ENCODE measurements at regions not wholly inside any gene's neighbourhood (a gene's known extent, or its start where the extent isn't known, plus 50 kb on each side); places are given as distances from the start of the nearest gene placed in this dataset.
"Not testable (repeated sequence)": the region's sequence is repeated elsewhere in the genome, so short reads cannot be mapped to it uniquely, and the experiment has no call there.

- Mint-ChIP-seq H3K4me1 (ENCODE audit: low read depth in 2 of 2) (no peaks in the 10 kb centered on the region), H3K27ac (no peak overlapping the region), H3K9me3 (no peaks in the 10 kb centered on the region), H3K4me3 (no peak overlapping the region), H3K36me3 (ENCODE audit: insufficient read depth) (no peaks in the 10 kb centered on the region), H3K27me3 (peaks cover 25 to 30% of the 10 kb centered on the region in 2 donors)
- no peak for ATAC-seq (replicated peaks)
- DNase-seq = no peak
Observed at GRCh38 chr7:24141874-24142509, 142.0 kb upstream of the NPY start.

- Mint-ChIP-seq H3K27ac (no peak overlapping the region), H3K36me3 (ENCODE audit: insufficient read depth) (no peaks in the 10 kb centered on the region), H3K9me3 (no peaks in the 10 kb centered on the region), H3K4me1 (ENCODE audit: low read depth in 2 of 2) (no peaks in the 10 kb centered on the region), H3K4me3 (no peak overlapping the region), H3K27me3 (peaks cover 20 to 30% of the 10 kb centered on the region in 2 donors)
- DNase-seq (no peak), ATAC-seq (replicated peaks) (no peak)
Observed at GRCh38 chr7:24143547-24143946, 140.4 kb upstream of the NPY start.

- Mint-ChIP-seq H3K4me1 (ENCODE audit: low read depth in 2 of 2) (no peaks in the 10 kb centered on the region), H3K4me3 (no peak overlapping the region), H3K27ac (no peak overlapping the region), H3K27me3 (peaks cover 37 to 48% of the 10 kb centered on the region in 2 donors), H3K36me3 (ENCODE audit: insufficient read depth) (no peaks in the 10 kb centered on the region), H3K9me3 (peaks cover 2 to 9% of the 10 kb centered on the region in 2 donors)
- no peak for ATAC-seq (replicated peaks)
- DNase-seq = no peak
Observed at GRCh38 chr7:24151944-24152343, 132.0 kb upstream of the NPY start.

- H3K27ac Mint-ChIP-seq = no peak overlapping the region
- no peaks in the 10 kb centered on the region for H3K4me1 Mint-ChIP-seq (ENCODE audit: low read depth in 2 of 2)
- DNase-seq (no peak), ATAC-seq (replicated peaks) (no peak)
- peaks cover 1% of the 10 kb centered on the region for H3K36me3 Mint-ChIP-seq (ENCODE audit: insufficient read depth)
- peaks cover 2 to 9% of the 10 kb centered on the region in 2 donors for H3K9me3 Mint-ChIP-seq
- peaks cover 39 to 50% of the 10 kb centered on the region in 2 donors for H3K27me3 Mint-ChIP-seq
- no peak overlapping the region for H3K4me3 Mint-ChIP-seq
Observed at GRCh38 chr7:24152356-24152755, 131.6 kb upstream of the NPY start.

GRCh38 chr7:24152877-24153472 is 131.0 kb upstream of the NPY start:
- DNase-seq = no peak
- Mint-ChIP-seq H3K27me3 (peaks cover 39 to 53% of the 10 kb centered on the region in 2 donors), H3K9me3 (peaks cover 2 to 9% of the 10 kb centered on the region in 2 donors), H3K4me1 (ENCODE audit: low read depth in 2 of 2) (no peaks in the 10 kb centered on the region), H3K4me3 (no peak overlapping the region), H3K27ac (no peak overlapping the region), H3K36me3 (ENCODE audit: insufficient read depth) (peaks cover 4% of the 10 kb centered on the region)
- ATAC-seq (replicated peaks) = no peak

- no peak overlapping the region for H3K27ac Mint-ChIP-seq
- H3K27me3 Mint-ChIP-seq = peaks cover 24 to 39% of the 10 kb centered on the region in 2 donors
- H3K4me3 Mint-ChIP-seq = no peak overlapping the region
- H3K9me3 Mint-ChIP-seq = no peaks in the 10 kb centered on the region
- H3K36me3 Mint-ChIP-seq (ENCODE audit: insufficient read depth) = peaks cover 4% of the 10 kb centered on the region
- no peak for DNase-seq
- no peak for ATAC-seq (replicated peaks)
- no peaks in the 10 kb centered on the region for H3K4me1 Mint-ChIP-seq (ENCODE audit: low read depth in 2 of 2)
Observed at GRCh38 chr7:24157666-24158065, 126.3 kb upstream of the NPY start.

GRCh38 chr7:24158975-24159374 is 125.0 kb upstream of the NPY start:
- Mint-ChIP-seq H3K4me3 (no peak overlapping the region), H3K36me3 (ENCODE audit: insufficient read depth) (peaks cover 4% of the 10 kb centered on the region), H3K4me1 (ENCODE audit: low read depth in 2 of 2) (no peaks in the 10 kb centered on the region), H3K27me3 (peaks cover 24 to 33% of the 10 kb centered on the region in 2 donors), H3K9me3 (no peaks in the 10 kb centered on the region), H3K27ac (no peak overlapping the region)
- DNase-seq (no peak), ATAC-seq (replicated peaks) (no peak)

- ATAC-seq (replicated peaks) (no peak), DNase-seq (no peak)
- H3K36me3 Mint-ChIP-seq (ENCODE audit: insufficient read depth) = no peaks in the 10 kb centered on the region
- H3K4me3 Mint-ChIP-seq = no peak overlapping the region
- H3K9me3 Mint-ChIP-seq = no peaks in the 10 kb centered on the region
- peaks cover 19 to 27% of the 10 kb centered on the region in 2 donors for H3K27me3 Mint-ChIP-seq
- no peak overlapping the region for H3K27ac Mint-ChIP-seq
- no peaks in the 10 kb centered on the region for H3K4me1 Mint-ChIP-seq (ENCODE audit: low read depth in 2 of 2)
Observed at GRCh38 chr7:24164401-24164800, 119.6 kb upstream of the NPY start.

- no peak for ATAC-seq (replicated peaks)
Observed at GRCh38 chr7:24169077-24169624, 114.8 kb upstream of the NPY start.

GRCh38 chr7:24171951-24172350 is 112.0 kb upstream of the NPY start:
- not testable (repeated sequence) for H3K9me3 Mint-ChIP-seq; H3K27ac Mint-ChIP-seq; H3K36me3 Mint-ChIP-seq (ENCODE audit: insufficient read depth); ATAC-seq (replicated peaks); H3K4me1 Mint-ChIP-seq (ENCODE audit: low read depth in 2 of 2); DNase-seq; H3K4me3 Mint-ChIP-seq
- H3K27me3 Mint-ChIP-seq = peaks cover 7 to 12% of the 10 kb centered on the region in 2 donors

More at GRCh38 chr7:24169077-24169624, 114.8 kb upstream of the NPY start:
- Mint-ChIP-seq H3K27me3 (peaks cover 14 to 36% of the 10 kb centered on the region in 2 donors), H3K9me3 (no peaks in the 10 kb centered on the region), H3K27ac (no peak overlapping the region), H3K4me3 (no peak overlapping the region), H3K4me1 (ENCODE audit: low read depth in 2 of 2) (no peaks in the 10 kb centered on the region), H3K36me3 (ENCODE audit: insufficient read depth) (no peaks in the 10 kb centered on the region)
- DNase-seq = no peak

- Mint-ChIP-seq H3K27ac (no peak overlapping the region), H3K4me1 (ENCODE audit: low read depth in 2 of 2) (no peaks in the 10 kb centered on the region), H3K27me3 (peaks cover 7 to 15% of the 10 kb centered on the region in 2 donors), H3K36me3 (ENCODE audit: insufficient read depth) (no peaks in the 10 kb centered on the region), H3K4me3 (no peak overlapping the region), H3K9me3 (no peaks in the 10 kb centered on the region)
- no peak for DNase-seq
- no peak for ATAC-seq (replicated peaks)
Observed at GRCh38 chr7:24172856-24173255, 111.1 kb upstream of the NPY start.

- Mint-ChIP-seq H3K27ac (no peak overlapping the region), H3K27me3 (peaks cover 14 to 30% of the 10 kb centered on the region in 2 donors), H3K36me3 (ENCODE audit: insufficient read depth) (no peaks in the 10 kb centered on the region), H3K9me3 (no peaks in the 10 kb centered on the region), H3K4me1 (ENCODE audit: low read depth in 2 of 2) (no peaks in the 10 kb centered on the region), H3K4me3 (no peak overlapping the region)
- no peak for ATAC-seq (replicated peaks)
- no peak for DNase-seq
Observed at GRCh38 chr7:24175603-24176002, 108.4 kb upstream of the NPY start.

GRCh38 chr7:24178811-24179570 is 105.0 kb upstream of the NPY start:
- Mint-ChIP-seq H3K27me3 (peaks cover 14 to 19% of the 10 kb centered on the region in 2 donors), H3K4me3 (no peak overlapping the region), H3K36me3 (ENCODE audit: insufficient read depth) (no peaks in the 10 kb centered on the region), H3K27ac (no peak overlapping the region), H3K4me1 (ENCODE audit: low read depth in 2 of 2) (no peaks in the 10 kb centered on the region), H3K9me3 (no peaks in the 10 kb centered on the region)
- ATAC-seq (replicated peaks) (no peak), DNase-seq (no peak)
